GM12878 (cell line): ENCODE measurements at regions not wholly inside any gene's neighbourhood (a gene's known extent, or its start where the extent isn't known, plus 50 kb on each side); places are given as distances from the start of the nearest gene placed in this dataset.

Source experiments
- ATAC-seq: fragments of 200-7000 bp; cut with Tn5 transposase; 3 replicates; pipeline ENCODE4 v1.9.1; 2020; ENCODE audit warnings: mild to moderate bottlenecking, moderate library complexity
- BruUV-seq: library from RNA; stranded (reverse); fragments of 400-500 nt; replicated peaks from 2 replicates; lab custom pipeline; 2021; lab: Mats Ljungman, UMichigan
- CTCF ChIA-PET: fragments of 300-600 bp; sonication (Branson Sonifier 250); formaldehyde crosslinking; extraction: SDS; loops from one replicate; lab custom pipeline; 2021; ENCODE audit warnings: inconsistent platforms; lab: Yijun Ruan, JAX
- POLR2A ChIA-PET: fragments of 350-600 bp; formaldehyde crosslinking; extraction: SDS; loops from one replicate; lab custom pipeline; 2021; ENCODE audit warnings: inconsistent platforms; lab: Charles Lee
- RAD21 ChIA-PET: fragments of 300-600 bp; sonication (Branson Sonifier 250); formaldehyde crosslinking; loops from one replicate; lab custom pipeline; 2023; ENCODE audit warnings: antibody characterized with exemption; ENCODE audit not compliant: unreplicated experiment; lab: Charles Lee
- SMC1A ChIA-PET: fragments of 300-600 bp; sonication (Branson Sonifier 250); formaldehyde crosslinking; loops from one replicate; lab custom pipeline; 2023; ENCODE audit not compliant: unreplicated experiment, uncharacterized antibody; lab: Charles Lee
- DNase-seq: peaks from one replicate; pipeline ENCODE4 v3.0.0-alpha.2; 2011; ENCODE audit warnings: low read depth, low spot score
- FAIRE-seq: peaks from 3 replicates; lab custom pipeline; 2011; peaks lifted over from hg19 to GRCh38; lab: Jason Lieb, UNC
- H2AFZ ChIP-seq: 2 replicates; pipeline ENCODE4 v1.6.0; 2011; ENCODE audit warnings: low read depth, low read length, control low read depth; ENCODE audit not compliant: control insufficient read depth
- H3K27ac ChIP-seq: 2 replicates; pipeline ENCODE4 v1.5.1; 2011; ENCODE audit warnings: control low read depth; ENCODE audit not compliant: control insufficient read depth, insufficient read depth
- H3K27me3 ChIP-seq, 2 experiments: replicated peaks in 1 of 2; 2 replicates each; pipeline versions ENCODE4 v1.6.0 to v1.6.1; 2011; ENCODE audit warnings: low read length in 1 of 2; ENCODE audit not compliant: control insufficient read depth in 2 of 2, insufficient read depth in 2 of 2
- H3K36me3 ChIP-seq, 2 experiments: 2 replicates each; pipeline ENCODE4 v1.5.1; 2011; ENCODE audit warnings: low read length in 1 of 2; ENCODE audit not compliant: control insufficient read depth in 2 of 2, insufficient read depth in 2 of 2
- H3K4me1 ChIP-seq: 2 replicates; pipeline ENCODE4 v1.6.1; 2011; ENCODE audit warnings: mild to moderate bottlenecking, low read length, moderate library complexity, mixed read lengths; ENCODE audit not compliant: control insufficient read depth, insufficient read depth
- H3K4me2 ChIP-seq: 2 replicates; pipeline ENCODE4 v1.6.0; 2011; ENCODE audit warnings: control low read depth; ENCODE audit not compliant: control insufficient read depth, insufficient read depth
- H3K4me3 ChIP-seq: fragments of 200-600 bp; sonication (generic); 2 replicates; pipeline ENCODE4 v1.5.1; 2016
- H3K79me2 ChIP-seq: 2 replicates; pipeline ENCODE4 v1.6.0; 2011; ENCODE audit warnings: low read length; ENCODE audit not compliant: control insufficient read depth, insufficient read depth
- H3K9ac ChIP-seq: 2 replicates; pipeline ENCODE4 v1.8.0; 2011; ENCODE audit warnings: low read length, control low read depth, mixed read lengths; ENCODE audit not compliant: control insufficient read depth, insufficient read depth
- H3K9me3 ChIP-seq: replicated peaks from 3 replicates; pipeline ENCODE4 v1.5.1; 2011; ENCODE audit warnings: mild to moderate bottlenecking, low read length; ENCODE audit not compliant: control insufficient read depth, insufficient read depth
- H4K20me1 ChIP-seq: 2 replicates; pipeline ENCODE4 v1.6.0; 2011; ENCODE audit not compliant: control insufficient read depth, insufficient read depth
- ASH2L ChIP-seq: fragments of 300-600, 200-600 bp; sonication (generic); IDR thresholded peaks from 2 replicates; pipeline ENCODE4 v1.6.1; 2017; ENCODE audit warnings: low read depth, mild to moderate bottlenecking, borderline replicate concordance
- ATF2 ChIP-seq: IDR thresholded peaks from 2 replicates; pipeline ENCODE4 v1.6.1; 2012; ENCODE audit warnings: low read length, inconsistent platforms
- CTCF ChIP-seq, 3 experiments: IDR thresholded peaks in 2 of 3; conservative IDR thresholded peaks in 1 of 3; 2 replicates each; pipeline ENCODE4 v1.5.1; 2011; ENCODE audit warnings: low read depth in 3 of 3, low read length in 3 of 3, mild to moderate bottlenecking in 3 of 3, control low read depth in 2 of 3, moderate library complexity in 2 of 3, inconsistent platforms in 1 of 3, mixed read lengths in 1 of 3; ENCODE audit not compliant: control insufficient read depth in 2 of 3, insufficient read depth in 1 of 3; ENCODE audit errors: extremely low read depth in 1 of 3
- EGR1 ChIP-seq, 2 experiments: IDR thresholded peaks; 1 replicate in 1 of 2; 2 replicates in 1 of 2; pipeline ENCODE4 v1.6.1; 2011 to 2012; ENCODE audit warnings: low read depth in 2 of 2, low read length in 2 of 2, borderline replicate concordance in 1 of 2, mild to moderate bottlenecking in 1 of 2, moderate library complexity in 1 of 2
- EZH2 ChIP-seq: IDR thresholded peaks from 2 replicates; pipeline ENCODE4 v1.6.1; 2012; ENCODE audit warnings: low read depth, mild to moderate bottlenecking, control low read depth, inconsistent platforms, low read length, borderline replicate concordance; ENCODE audit not compliant: control insufficient read depth
- GATAD2B ChIP-seq: fragments of 450-650 bp; conservative IDR thresholded peaks from 2 replicates; pipeline ENCODE4 v1.6.1; 2017; ENCODE audit warnings: low read depth, mild to moderate bottlenecking, moderate library complexity
- HDGF ChIP-seq: fragments of 450-650 bp; IDR thresholded peaks from 2 replicates; pipeline ENCODE4 v1.6.1; 2016; ENCODE audit warnings: antibody characterized with exemption
- MYC ChIP-seq: IDR thresholded peaks from 2 replicates; pipeline ENCODE4 v1.6.1; 2011; ENCODE audit warnings: mild to moderate bottlenecking, low read length, moderate library complexity, inconsistent platforms; ENCODE audit not compliant: insufficient read depth, insufficient replicate concordance, insufficient read length, severe bottlenecking
- NBN ChIP-seq: fragments of 450-650 bp; IDR thresholded peaks from 2 replicates; pipeline ENCODE4 v1.6.1; 2016
- PAX5 ChIP-seq: IDR thresholded peaks from 2 replicates; pipeline ENCODE4 v1.6.1; 2011; ENCODE audit warnings: low read depth, low read length, borderline replicate concordance
- SKIL ChIP-seq: fragments of 450-650 bp; IDR thresholded peaks from 2 replicates; pipeline ENCODE4 v1.6.1; 2017; ENCODE audit warnings: mild to moderate bottlenecking, low read depth, inconsistent platforms; ENCODE audit not compliant: poor library complexity, severe bottlenecking
- SMAD1 ChIP-seq: fragments of 450-650 bp; IDR thresholded peaks from 2 replicates; pipeline ENCODE4 v1.6.1; 2018; ENCODE audit warnings: mild to moderate bottlenecking, low read depth; ENCODE audit not compliant: partially characterized antibody
- SMAD5 ChIP-seq: IDR thresholded peaks from 2 replicates; pipeline ENCODE4 v1.6.1; 2016; ENCODE audit warnings: antibody characterized with exemption, low read depth
- USF2 ChIP-seq: IDR thresholded peaks from 2 replicates; pipeline ENCODE4 v1.6.1; 2011; ENCODE audit warnings: low read depth, low read length, improper control_type of control experiment, borderline replicate concordance
- WGBS: methylation state at CpG from one replicate; pipeline ENCODE4 v1.1.6; 2016; ENCODE audit warnings: low lambda C conversion rate; ENCODE audit not compliant: insufficient replicate concordance, insufficient coverage; ENCODE audit errors: missing lambda C conversion rate; 5-methylcytosine and 5-hydroxymethylcytosine counted together
- in situ Hi-C: fragments of 300-500 bp; cut with MboI; formaldehyde crosslinking; loops from 9 replicates; pipeline ENCODE4 v1.14.3; 2018; ENCODE audit warnings: mixed read lengths
- intact Hi-C: fragments of 100-400 bp; cut with micrococcal nuclease; formaldehyde crosslinking; loops from one replicate; pipeline ENCODE4 v1.14.2; 2022; ENCODE audit not compliant: unreplicated experiment

- H4K20me1 ChIP-seq, result no peaks in the 10 kb centered on the region
- no peaks in the 10 kb centered on the region for H3K79me2 ChIP-seq
- H3K9ac ChIP-seq, result no peak overlapping the region
- no peaks in the 10 kb centered on the region for H3K4me1 ChIP-seq
- POLR2A ChIA-PET, result no interaction called here
- H3K4me3 ChIP-seq, result no peak overlapping the region
- in situ Hi-C loops, result no loop called here
- no peak for TF ChIP-seq ATF2
- TF ChIP-seq EZH2, result no peak
- no peak for TF ChIP-seq EGR1 (IDR thresholded peaks at IDR 0.05; ENCODE audit: borderline replicate concordance in 1 of 2, low read depth in 2 of 2, low read length in 2 of 2)
- no peak for TF ChIP-seq SMAD1
- TF ChIP-seq SKIL, result no peak
- TF ChIP-seq NBN, result no peak
- no peak for TF ChIP-seq PAX5
- no peak for TF ChIP-seq ASH2L
- no peak for TF ChIP-seq MYC
- TF ChIP-seq SMAD5, result no peak
- TF ChIP-seq CTCF (IDR thresholded peaks at IDR 0.05 in 2 of 3, conservative IDR thresholded peaks at IDR 0.05 in 1 of 3; ENCODE audit: control insufficient read depth in 2 of 3, extremely low read depth in 1 of 3, insufficient read depth in 1 of 3, low read depth in 3 of 3, low read length in 3 of 3), result no peak
- no peak for TF ChIP-seq HDGF
- no peak for TF ChIP-seq USF2
- TF ChIP-seq GATAD2B, result no peak
- no peak for ATAC-seq
- no peak for FAIRE-seq
- no peaks in the 10 kb centered on the region for H3K27me3 ChIP-seq
- no peaks in the 10 kb centered on the region for H3K36me3 ChIP-seq
- no TSS peak for BruUV-seq
- intact Hi-C loops, result no loop called here
- H3K9me3 ChIP-seq, result no peaks in the 10 kb centered on the region
- H2AFZ ChIP-seq, result no peak overlapping the region
- WGBS, result 10% methylated on average over 3 of the region's 3 CpGs
- SMC1A ChIA-PET, result no interaction called here
- no peak for DNase-seq
- CTCF ChIA-PET, result no interaction called here
- no peak overlapping the region for H3K27ac ChIP-seq
- no peak overlapping the region for H3K4me2 ChIP-seq
- RAD21 ChIA-PET, result no interaction called here
Measured at GRCh38 chr14:85334316-85334715, 195.6 kb upstream of the FLRT2 start.
